Thyroid gland (tissue), 4 donors: ENCODE measurements at regions not wholly inside any gene's neighbourhood (a gene's known extent, or its start where the extent isn't known, plus 50 kb on each side); places are given as distances from the start of the nearest gene placed in this dataset.

Source experiments
- CTCF ChIP-seq, 6 experiments: fragments of 200-600 bp in 3 of 6; fragments of 450-650 bp in 3 of 6; sonication (generic) in 3 of 6; IDR thresholded peaks; one replicate each; pipeline ENCODE4 v1.5.1; 2016 to 2019; ENCODE audit warnings: antibody characterized with exemption in 6 of 6, mild to moderate bottlenecking in 2 of 6, inconsistent platforms in 1 of 6, moderate library complexity in 1 of 6
- POLR2A ChIP-seq, 2 donors: fragments of 450-650 bp; IDR thresholded peaks; one replicate each; pipeline ENCODE4 v1.6.1; 2017; ENCODE audit warnings: antibody characterized with exemption in 2 of 2, mild to moderate bottlenecking in 2 of 2, moderate library complexity in 1 of 2

- TF ChIP-seq CTCF (IDR thresholded peaks at IDR 0.05) (no peak), POLR2A (IDR thresholded peaks at IDR 0.05) (no peak)
These were observed 318.3 kb downstream of the ENC1 start for GRCh38 chr5:74322191-74322590.
